ENCODE measurements at regions not wholly inside any gene's neighbourhood (a gene's known extent, or its start where the extent isn't known, plus 50 kb on each side); places are given as distances from the start of the nearest gene placed in this dataset.
"Not testable (repeated sequence)": the region's sequence is repeated elsewhere in the genome, so short reads cannot be mapped to it uniquely, and the experiment has no call there.

- DNase-seq, result no peak
These were observed 108.6 kb downstream of the MEX3B start for GRCh38 chr15:81937189-81937588.

DNA sequence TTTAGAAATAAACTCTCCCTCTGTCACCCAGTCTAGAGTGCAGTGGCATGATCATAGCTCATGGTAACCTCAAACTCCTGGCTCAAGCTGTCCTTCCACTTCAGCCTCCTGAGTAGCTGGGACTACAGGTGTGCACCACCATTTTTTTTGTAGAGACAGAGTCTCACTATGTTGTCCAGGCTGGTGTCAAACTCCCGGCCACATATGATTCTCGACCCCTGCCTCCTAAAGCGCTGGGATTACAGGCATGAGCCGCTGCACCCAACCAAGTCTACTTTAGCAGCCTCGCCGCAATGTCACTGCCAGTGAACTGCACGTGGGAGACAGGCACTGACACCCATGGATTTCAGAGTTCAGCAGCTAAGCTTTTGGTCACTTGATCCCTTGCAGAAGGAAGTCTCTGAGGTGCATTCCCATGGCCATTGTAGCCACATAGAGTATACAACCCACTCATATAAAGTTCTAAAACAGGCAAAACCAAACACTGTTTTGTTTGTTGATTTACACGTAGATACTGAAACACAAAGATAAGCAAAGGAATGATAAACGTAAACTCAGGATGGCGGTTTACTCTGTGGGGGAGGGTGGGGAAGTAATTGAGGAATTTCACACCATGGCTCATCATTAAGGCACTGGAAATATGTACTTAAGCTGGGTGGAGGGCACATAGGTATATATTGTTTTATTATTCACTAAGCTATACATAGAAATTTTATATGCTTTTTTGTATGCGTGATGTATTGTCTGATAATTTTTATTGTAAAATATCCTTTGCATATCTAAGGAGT lies 115.0 kb downstream of the MEX3B start:
- DNase-seq, result no peak

- no peak for DNase-seq
These were observed 116.3 kb downstream of the MEX3B start for GRCh38 chr15:81929557-81929956.

DNA sequence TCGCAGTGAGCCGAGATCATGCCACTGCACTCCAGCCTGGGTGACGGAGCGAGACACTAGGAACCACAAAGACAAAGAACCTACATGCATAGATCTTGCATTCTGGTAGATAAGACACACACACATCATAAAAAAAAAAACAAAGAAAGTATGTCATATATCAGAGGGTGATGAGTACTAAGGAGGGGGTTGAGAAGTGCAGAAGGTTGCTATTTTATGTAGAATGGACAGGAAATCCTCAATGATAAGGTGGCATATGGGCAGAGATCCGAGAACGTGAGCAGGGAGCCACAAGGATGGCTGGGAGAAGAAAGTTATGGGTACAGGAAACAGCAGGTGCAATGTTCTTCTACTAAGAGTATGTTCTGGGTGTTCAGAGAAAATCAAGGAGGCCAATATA lies 118.8 kb downstream of the MEX3B start:
- DNase-seq, result no peak

DNA sequence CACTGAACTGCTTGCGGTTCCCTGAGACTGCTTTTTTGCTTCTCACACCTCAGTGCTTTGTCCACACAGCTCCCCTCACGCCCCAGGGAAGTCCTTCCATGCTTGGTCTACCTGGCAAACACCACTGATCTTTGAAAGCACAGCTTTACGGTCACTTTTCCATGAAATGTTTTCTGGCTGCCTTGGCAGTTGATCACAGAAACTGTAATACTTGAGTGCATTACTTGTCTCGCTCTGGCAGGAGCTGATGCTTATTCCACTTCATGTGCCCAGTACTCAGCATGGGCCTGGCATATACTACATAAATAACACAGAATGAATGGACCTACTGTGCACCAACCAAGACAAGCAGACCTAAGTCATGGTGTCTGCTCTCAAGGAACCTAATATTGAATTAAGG lies 121.1 kb downstream of the MEX3B start:
- no peak for DNase-seq

DNA sequence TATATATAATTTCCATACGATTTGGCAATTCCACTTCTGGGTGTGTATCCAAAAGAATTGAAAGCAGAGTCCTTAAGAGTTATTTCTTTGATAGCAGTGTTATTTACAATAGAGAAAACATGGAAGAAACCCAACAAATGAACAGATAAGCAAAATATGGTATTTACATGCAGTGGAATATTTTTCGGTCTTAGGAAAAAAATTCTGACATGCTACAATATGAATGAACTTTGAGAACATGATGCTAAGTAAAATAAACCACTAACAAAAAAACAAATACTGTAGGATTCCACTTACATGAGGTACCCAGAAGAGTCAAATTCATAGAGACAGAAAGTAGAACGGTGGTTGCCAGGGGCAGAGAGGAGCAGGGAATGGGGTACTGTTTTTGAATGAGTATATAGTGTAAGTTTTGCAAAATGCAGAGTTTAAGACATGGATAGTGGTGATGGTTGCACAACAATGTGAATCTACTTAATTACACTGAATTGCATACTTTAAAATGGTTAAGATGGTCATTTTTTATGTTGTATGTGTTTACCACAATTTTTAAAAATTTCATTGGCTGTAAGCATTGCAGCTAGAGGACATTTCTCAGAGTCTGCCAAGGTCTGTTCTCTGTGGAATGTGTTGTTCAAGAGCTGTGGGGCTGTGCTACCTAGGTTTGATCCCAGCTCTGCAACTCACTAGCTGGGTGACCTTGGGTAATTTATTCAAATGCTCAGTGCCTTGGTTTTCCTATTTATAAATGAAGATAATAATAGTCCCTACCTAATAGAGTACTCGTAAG lies 122.1 kb downstream of the MEX3B start:
- no peak for DNase-seq

DNA sequence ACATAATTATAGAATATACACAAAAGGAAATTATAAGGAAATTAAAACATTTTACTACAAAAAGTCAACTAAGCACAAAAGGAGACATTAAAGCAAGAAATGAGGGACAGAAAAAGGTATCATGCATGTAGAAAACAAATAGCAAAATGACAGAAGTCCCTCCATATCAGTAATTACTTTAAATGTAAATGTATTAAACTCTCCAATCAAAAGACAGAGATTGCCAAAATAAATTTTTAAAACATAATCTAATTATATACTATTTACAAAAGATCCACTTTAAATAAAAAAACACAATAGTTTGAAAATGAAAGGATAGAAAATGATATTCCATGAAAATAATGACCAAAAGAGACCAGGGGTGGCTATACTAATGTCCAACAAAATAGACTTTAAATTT lies 123.7 kb downstream of the MEX3B start:
- no peak for DNase-seq

GRCh38 chr15:81921163-81921562 lies 124.7 kb downstream of the MEX3B start:
- DNase-seq, result no peak

GRCh38 chr15:81918767-81919166 lies 127.1 kb downstream of the MEX3B start:
- DNase-seq, result not testable (repeated sequence)

DNA sequence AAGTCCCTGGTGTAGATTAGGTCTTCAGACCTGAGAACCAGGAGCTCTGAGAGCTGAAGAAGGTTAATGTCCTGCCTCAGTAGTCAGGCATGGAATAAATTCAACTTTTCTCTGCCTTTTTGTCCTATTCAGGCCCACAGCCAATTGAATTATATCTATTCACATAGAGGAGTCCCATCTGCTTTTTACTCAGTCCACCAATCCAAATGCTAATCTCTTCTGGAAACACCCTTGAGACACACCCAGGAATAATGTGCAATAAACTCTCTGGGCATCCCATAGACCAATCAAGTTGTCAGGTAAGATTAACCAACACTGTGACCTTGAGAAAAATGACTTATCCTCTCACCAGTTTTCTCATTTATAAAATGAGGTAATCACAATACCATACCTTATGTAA lies 129.4 kb downstream of the MEX3B start:
- DNase-seq, result no peak

DNA sequence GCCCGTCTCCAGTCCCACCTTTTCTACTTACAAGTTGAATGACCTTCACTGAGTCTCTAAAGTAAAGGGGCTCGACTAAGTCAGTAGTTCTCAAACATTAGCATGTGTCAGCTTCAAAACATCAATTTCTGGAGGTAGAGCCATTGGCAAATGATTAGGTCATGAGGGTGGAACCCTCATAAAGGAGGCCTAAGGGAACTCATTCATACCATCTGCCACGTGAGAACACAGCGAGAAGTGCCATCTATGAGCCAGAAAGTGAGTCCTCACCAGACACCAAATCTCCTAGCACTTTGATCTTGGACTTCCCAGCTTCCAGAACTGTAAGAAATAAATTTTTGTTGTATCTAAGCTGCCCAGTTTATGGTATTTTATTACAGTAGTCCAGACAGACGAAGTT lies 129.8 kb downstream of the MEX3B start:
- DNase-seq, result no peak

DNA sequence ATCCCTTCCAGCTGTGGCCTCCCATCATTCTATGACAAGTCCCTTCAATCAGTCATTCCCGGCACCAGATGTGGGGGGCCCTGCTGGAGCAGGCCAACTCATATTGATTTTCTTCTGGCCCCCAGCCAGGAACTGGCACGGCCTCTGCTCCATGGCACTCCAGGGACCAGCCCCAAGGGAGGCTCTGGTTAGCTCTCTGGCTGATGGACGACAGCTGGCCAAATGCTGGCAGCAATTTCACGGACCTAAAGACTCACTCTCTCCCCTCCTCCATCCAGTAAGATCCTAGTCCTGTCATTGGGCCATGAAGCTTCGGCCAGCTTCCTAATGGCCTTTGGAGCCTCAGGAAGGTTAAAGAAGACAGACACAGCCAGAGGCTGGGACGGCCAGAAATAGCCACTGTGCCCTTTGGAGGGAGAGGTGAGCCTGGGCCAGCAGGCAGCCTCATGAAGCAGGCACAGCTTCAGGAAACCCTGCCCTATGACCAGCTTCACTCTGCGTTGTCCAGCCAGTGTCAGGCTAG lies 131.0 kb downstream of the MEX3B start:
- DNase-seq, result peak; percentile 67 to 88 (median 84)

GRCh38 chr15:81914333-81914732 lies 131.5 kb downstream of the MEX3B start:
- DNase-seq, result peak in 1 of 3 experiments; percentile 21

- peak in 2 of 3 experiments; percentile 5 to 43 for DNase-seq
These were observed 134.5 kb downstream of the MEX3B start for GRCh38 chr15:81911022-81911971.

DNA sequence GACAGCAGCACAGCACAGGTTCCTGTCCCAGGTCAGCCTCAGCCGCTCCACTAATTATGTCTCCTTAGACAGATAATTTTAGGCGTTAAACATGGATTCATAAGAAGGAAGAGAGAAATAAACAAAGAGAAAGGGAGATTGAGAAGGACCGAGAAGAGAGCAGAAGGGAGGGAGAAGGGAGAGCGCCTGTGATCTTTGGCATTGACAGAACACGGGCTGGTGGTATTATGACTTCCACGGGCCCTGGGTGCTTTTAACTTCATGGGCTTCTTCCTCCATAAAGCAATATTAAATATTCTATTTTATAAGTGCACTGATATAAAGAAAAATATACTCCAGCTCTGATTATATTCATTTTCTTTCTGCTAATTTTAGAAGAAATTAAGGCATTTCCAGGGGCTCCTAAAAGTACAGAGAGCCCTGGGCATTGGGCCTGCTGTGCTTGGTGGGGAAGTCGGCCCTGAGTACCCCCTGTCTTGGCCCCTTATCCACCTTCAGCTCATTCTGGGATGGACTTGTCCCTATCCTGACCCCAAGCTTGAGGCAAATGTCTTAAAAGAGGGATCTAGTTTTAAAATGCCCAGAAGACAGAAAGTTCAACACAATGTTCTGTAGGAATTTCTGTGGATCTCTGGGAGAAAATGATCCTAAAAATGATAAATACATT lies 135.3 kb downstream of the MEX3B start:
- DNase-seq, result peak in 1 of 3 experiments; percentile 43

- no peak for DNase-seq
These were observed 136.8 kb downstream of the MEX3B start for GRCh38 chr15:81909011-81909358.

DNA sequence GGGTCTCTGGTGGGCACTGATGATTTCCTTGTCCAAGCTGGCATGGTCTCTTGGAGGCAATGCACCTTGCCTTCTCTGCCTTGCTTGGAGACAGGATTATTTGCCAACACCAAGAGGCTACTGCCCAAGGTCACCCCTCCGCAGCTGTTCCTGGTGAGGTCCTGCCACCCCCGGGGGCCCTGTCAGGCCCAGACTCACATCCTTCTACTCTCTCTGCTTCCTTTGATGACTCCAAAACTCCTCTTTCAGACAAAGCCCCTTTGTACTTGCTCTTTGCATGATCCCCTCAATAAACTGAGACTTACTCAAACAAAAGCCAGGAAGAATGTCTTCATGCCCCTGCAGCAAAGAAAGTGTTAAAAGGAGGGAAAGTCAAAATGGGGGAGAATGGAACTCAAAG lies 137.7 kb downstream of the MEX3B start:
- DNase-seq, result no peak

- no peak for DNase-seq
These were observed 138.3 kb downstream of the MEX3B start for GRCh38 chr15:81907521-81907920.

DNA sequence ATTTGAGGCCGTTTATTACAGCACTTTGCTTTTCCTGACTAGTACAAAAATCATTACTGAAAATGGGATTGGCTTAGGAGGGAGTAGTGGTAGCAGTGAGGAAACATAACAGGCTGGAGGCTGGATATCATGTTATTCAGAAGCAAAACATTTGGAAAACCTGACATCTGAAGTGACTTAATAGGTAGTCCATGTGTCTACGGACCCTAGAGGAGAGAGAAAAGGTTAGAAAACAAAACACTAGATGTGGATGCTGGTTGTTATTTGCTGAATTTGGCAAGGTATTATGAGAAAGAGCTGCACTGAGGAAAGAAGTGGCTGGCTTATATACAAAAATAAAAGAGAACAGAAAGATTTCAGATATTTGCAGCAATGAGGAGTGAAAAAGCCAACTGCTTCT lies 139.9 kb downstream of the MEX3B start:
- DNase-seq, result peak in 1 of 3 experiments; percentile 10

DNA sequence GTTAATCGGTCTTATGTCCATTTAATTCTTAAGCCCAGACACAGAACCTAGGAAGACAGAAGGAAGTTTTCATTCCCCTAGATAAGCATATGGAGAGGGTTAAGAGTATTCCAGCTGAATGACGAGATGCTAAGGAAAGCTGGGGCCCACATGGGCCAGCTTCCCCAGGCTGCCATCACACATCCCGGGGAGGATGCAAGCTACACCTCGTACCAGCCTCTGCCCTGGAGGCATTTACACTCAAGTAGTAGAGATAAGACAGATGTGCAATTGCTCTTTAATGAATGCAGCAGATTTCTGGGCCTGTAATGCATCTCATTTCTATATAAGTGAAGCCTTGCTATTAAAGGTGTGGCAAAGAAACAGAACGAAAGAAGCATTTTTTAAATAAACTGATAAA lies 144.5 kb downstream of the MEX3B start:
- no peak for DNase-seq

DNA sequence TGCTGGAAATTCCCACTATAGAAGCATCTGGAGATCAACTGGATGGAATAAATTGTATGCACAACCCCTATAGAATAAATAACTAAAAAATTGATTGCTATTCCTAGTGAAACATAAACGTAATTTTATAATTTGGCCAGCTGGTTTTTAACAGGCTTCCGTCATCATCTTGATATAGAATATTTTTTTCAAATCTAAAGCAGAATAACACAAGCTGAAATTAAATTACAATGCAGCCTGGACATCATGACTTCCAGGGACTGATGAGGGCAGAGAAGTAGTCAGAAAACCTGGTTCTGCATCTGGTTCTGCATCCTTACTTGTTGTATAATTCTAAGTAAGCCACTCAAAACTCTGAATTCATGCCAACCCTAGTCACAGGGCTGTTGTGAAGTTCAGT lies 146.1 kb downstream of the MEX3B start:
- DNase-seq, result peak in 1 of 3 experiments; percentile 6

GRCh38 chr15:81899024-81899423 lies 146.8 kb downstream of the MEX3B start:
- no peak for DNase-seq
